ENCODE measurements at regions not wholly inside any gene's neighbourhood (a gene's known extent, or its start where the extent isn't known, plus 50 kb on each side); places are given as distances from the start of the nearest gene placed in this dataset.

DNA sequence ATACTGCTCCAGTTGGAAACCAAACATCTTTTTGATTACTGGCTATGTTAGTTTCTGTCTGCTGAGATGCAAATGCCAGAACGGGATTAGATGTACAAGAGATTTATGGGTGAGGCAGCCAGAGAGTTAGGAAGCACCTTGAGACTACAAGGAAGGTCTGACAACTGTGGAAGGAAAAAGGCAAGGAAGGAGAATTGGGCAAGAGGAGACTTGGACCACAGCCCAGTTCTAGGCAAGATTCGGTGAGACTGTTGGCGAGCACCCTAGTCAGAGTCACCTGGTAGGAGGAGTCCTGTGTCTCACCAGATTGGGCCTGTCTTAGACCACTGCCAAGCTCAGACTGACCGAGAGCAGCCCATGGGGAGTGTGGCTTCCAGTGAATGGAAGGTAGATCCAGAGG lies 91.8 kb upstream of the F13A1 start:
- intact Hi-C loops (cut with micrococcal nuclease; ENCODE audit: unreplicated experiment), result no loop called here
- CTCF ChIA-PET, result no interaction called here
- no peak for DNase-seq (ENCODE audit: low read depth, low spot score)
- POLR2A ChIA-PET, result no interaction called here
- Histone ChIP-seq H3K36me3 (ENCODE audit: control insufficient read depth, insufficient read depth, low read length) (no peaks in the 10 kb centered on the region), H3K9me3 (ENCODE audit: control insufficient read depth, insufficient read depth, low read depth, low read length) (no peaks in the 10 kb centered on the region), H3K4me3 (ENCODE audit: low read depth in 2 of 2, low read length in 2 of 2) (no peak overlapping the region), H3K4me1 (ENCODE audit: control insufficient read depth, insufficient read depth, low read length) (no peaks in the 10 kb centered on the region), H3K27ac (ENCODE audit: low read length) (no peak overlapping the region), H3K27me3 (ENCODE audit: control insufficient read depth, insufficient read depth, low read length) (no peaks in the 10 kb centered on the region)
- ATAC-seq, result no peak
- TF ChIP-seq CTCF (IDR thresholded peaks at IDR 0.05) (no peak), SIN3A (IDR thresholded peaks at IDR 0.05; ENCODE audit: borderline replicate concordance, insufficient read depth, low read depth, low read length) (no peak), TCF7L2 (IDR thresholded peaks at IDR 0.05; ENCODE audit: low read depth, low read length) (no peak), POLR2AphosphoS5 (IDR thresholded peaks at IDR 0.05; ENCODE audit: low read depth, low read length) (no peak)
- TF ChIP-seq, protein P1, sequence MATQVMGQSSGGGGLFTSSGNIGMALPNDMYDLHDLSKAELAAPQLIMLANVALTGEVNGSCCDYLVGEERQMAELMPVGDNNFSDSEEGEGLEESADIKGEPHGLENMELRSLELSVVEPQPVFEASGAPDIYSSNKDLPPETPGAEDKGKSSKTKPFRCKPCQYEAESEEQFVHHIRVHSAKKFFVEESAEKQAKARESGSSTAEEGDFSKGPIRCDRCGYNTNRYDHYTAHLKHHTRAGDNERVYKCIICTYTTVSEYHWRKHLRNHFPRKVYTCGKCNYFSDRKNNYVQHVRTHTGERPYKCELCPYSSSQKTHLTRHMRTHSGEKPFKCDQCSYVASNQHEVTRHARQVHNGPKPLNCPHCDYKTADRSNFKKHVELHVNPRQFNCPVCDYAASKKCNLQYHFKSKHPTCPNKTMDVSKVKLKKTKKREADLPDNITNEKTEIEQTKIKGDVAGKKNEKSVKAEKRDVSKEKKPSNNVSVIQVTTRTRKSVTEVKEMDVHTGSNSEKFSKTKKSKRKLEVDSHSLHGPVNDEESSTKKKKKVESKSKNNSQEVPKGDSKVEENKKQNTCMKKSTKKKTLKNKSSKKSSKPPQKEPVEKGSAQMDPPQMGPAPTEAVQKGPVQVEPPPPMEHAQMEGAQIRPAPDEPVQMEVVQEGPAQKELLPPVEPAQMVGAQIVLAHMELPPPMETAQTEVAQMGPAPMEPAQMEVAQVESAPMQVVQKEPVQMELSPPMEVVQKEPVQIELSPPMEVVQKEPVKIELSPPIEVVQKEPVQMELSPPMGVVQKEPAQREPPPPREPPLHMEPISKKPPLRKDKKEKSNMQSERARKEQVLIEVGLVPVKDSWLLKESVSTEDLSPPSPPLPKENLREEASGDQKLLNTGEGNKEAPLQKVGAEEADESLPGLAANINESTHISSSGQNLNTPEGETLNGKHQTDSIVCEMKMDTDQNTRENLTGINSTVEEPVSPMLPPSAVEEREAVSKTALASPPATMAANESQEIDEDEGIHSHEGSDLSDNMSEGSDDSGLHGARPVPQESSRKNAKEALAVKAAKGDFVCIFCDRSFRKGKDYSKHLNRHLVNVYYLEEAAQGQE (IDR thresholded peaks at IDR 0.05; ENCODE audit: insufficient read depth in 1 of 2, low read depth in 2 of 2, low read length in 1 of 2), result no peak
- no TSS peak for BruUV-seq (replicated peaks)
- in situ Hi-C loops (cut with HindIII; ENCODE audit: low pct_unique_long_range_greater_than_20kb, low sequenced_read_pairs), result no loop called here

DNA sequence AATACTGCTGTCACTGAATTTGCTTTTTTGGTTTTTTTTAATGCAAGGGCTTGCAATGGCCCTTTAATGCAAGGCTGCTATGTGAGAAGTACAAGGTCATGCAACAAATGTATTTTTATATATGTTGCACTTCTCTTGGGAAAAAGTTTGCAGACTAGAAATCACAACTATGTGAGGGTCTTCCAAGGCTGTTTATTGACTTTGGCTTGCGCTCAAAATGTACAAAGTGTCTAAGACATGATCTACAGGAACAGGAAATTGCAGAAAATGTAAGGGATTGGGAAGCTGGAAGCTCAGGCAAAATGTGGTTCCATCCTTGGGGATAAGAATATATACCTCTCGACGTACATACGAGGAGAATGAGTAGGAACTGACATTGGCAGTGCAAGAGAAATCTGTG lies 92.2 kb upstream of the F13A1 start:
- in situ Hi-C loops (cut with HindIII; ENCODE audit: low pct_unique_long_range_greater_than_20kb, low sequenced_read_pairs) (no loop called here), intact Hi-C loops (cut with micrococcal nuclease; ENCODE audit: unreplicated experiment) (no loop called here)
- ATAC-seq, result no peak
- ChIA-PET CTCF (no interaction called here), POLR2A (no interaction called here)
- no peak overlapping the region for H3K27ac ChIP-seq (ENCODE audit: low read length)
- BruUV-seq (replicated peaks), result no TSS peak
- TF ChIP-seq CTCF (IDR thresholded peaks at IDR 0.05) (no peak), TCF7L2 (IDR thresholded peaks at IDR 0.05; ENCODE audit: low read depth, low read length) (no peak), SIN3A (IDR thresholded peaks at IDR 0.05; ENCODE audit: borderline replicate concordance, insufficient read depth, low read depth, low read length) (no peak), POLR2AphosphoS5 (IDR thresholded peaks at IDR 0.05; ENCODE audit: low read depth, low read length) (no peak)
- TF ChIP-seq, protein P1 (IDR thresholded peaks at IDR 0.05; ENCODE audit: insufficient read depth in 1 of 2, low read depth in 2 of 2, low read length in 1 of 2), result no peak
- H3K36me3 ChIP-seq (ENCODE audit: control insufficient read depth, insufficient read depth, low read length), result no peaks in the 10 kb centered on the region
- H3K9me3 ChIP-seq (ENCODE audit: control insufficient read depth, insufficient read depth, low read depth, low read length), result no peaks in the 10 kb centered on the region
- H3K27me3 ChIP-seq (ENCODE audit: control insufficient read depth, insufficient read depth, low read length), result no peaks in the 10 kb centered on the region
- no peak for DNase-seq (ENCODE audit: low read depth, low spot score)
- H3K4me1 ChIP-seq (ENCODE audit: control insufficient read depth, insufficient read depth, low read length), result no peaks in the 10 kb centered on the region
- H3K4me3 ChIP-seq (ENCODE audit: low read depth in 2 of 2, low read length in 2 of 2), result no peak overlapping the region
